HG03135 (cell line): ENCODE measurements at regions not wholly inside any gene's neighbourhood (a gene's known extent, or its start where the extent isn't known, plus 50 kb on each side); places are given as distances from the start of the nearest gene placed in this dataset.
A peak's percentile ranks its signal among the peaks of the same experiment; 100 is the strongest.

Source experiments
- ATAC-seq: cut with Tn5 transposase; IDR thresholded peaks from one replicate; pipeline ENCODE4 v1.9.1; 2021; ENCODE audit warnings: mild to moderate bottlenecking, moderate library complexity; ENCODE audit not compliant: unreplicated experiment

DNA sequence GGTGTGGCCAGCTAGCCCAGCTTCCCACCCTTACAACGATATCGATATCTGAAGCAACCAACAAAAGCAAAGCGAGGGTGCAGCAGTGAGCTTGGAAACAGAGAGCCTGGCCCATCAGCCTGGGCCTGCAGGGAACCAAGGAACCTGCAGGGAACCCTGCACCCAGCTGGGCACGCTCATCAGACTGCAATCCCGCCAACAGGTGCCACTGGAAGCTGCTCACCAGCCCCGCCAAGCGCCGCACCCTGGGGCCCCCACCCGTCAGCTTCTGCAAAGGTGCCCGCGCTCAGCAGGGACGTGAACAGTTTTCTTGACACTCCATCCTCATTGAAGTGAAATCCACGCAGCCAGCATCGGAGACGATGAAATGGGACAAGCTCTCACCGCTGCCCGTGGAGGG lies 250.7 kb downstream of the RBFOX3 start:
- ATAC-seq: no peak

DNA sequence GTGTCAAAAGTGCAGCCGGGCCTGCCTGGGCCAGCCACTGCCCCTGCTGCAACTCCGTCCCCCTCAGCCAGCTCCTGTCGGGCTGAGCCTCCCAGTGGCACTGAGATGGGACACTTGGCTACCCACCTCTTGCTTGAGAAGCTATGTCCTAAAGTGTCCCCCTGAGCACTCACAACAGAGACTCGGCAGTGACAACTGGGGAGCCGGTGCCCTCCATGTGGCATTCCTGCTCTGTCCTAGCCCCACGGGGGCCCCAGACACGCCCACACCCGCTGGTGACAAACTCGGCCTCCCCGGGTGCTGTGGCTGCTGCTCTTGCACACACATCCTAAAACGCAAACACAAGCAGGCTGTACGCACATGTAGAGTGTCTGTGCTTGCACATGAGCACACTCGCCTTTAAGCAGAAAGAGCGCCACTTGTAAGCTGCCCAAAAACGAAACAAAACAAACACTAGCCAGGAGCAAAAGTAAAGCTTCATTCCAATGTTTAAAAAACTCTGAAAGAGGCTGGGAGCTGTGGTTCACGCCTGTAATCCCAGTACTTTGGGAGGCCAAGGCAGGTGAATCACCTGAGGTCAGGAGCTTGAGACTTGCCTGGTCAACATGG lies 253.9 kb downstream of the RBFOX3 start:
- ATAC-seq: no peak

DNA sequence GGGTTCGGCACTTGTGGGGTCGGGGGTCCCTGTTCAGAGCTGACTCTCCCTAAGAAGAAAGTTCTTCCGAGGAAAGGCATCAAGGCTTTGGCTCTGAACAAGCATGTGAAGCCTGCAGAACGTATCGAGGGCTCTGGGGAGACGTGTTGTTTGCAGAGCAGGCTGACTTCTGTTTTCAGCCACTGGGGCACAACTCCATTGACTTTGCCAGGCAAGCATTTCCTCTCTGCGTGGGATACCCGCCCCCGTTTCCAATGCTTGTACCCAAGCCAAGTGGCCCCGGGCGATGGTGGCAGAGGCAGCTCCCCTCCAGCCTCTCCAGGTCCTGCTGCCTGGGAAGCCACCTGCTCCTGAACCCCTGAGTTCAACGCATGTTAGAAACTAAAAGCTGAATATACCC lies 255.7 kb downstream of the RBFOX3 start:
- no peak for ATAC-seq

DNA sequence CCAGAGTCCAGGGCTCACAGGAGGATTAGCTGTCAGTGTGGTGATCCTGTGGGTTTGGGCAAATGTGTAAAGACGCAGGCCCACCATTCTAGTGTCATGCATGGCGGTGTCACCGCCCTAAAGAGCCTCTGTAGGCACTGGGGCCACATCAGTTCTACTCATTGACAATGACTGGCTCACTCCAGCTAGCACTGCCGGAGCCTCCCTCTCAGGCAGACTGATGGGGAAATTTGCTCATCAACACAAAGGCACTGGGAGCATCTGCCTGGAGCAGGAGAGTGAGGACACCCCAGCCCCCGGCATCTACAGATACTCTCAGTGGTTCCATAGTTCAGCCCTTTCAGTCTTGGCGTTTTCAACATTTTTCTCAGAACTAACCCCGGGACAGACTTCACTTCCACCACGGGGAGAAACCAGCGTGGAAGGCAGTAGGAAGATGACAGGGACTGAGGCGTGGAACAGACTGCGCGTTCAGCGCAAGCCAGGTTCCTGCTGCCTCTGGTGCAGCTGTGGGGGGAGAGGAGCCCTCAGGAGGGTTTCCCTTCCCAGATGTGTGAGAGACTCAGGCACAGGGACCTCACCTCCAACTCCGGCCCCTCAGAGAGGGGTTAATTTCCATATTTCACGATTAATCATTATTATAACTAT lies 256.6 kb downstream of the RBFOX3 start:
- no peak for ATAC-seq

DNA sequence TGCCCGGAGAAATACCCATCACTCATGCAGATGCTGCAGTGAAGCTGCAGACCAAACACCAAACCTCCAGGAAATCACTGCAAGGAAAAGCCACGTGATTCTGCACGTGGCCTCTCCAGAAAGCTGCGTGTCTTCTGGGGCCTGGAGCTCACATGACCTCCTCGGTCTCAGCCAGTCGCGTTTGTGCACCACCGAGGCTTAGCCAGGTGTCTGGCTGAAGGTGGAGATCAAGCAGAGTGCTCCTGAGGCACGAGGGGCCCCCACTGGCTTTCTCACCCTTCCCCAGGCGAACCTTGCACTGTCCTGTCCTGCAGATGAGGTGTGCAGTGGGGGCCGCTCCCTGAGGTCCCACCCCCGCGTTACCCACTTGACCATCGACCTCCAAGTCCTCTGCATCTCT lies 257.3 kb downstream of the RBFOX3 start:
- ATAC-seq: no peak

DNA sequence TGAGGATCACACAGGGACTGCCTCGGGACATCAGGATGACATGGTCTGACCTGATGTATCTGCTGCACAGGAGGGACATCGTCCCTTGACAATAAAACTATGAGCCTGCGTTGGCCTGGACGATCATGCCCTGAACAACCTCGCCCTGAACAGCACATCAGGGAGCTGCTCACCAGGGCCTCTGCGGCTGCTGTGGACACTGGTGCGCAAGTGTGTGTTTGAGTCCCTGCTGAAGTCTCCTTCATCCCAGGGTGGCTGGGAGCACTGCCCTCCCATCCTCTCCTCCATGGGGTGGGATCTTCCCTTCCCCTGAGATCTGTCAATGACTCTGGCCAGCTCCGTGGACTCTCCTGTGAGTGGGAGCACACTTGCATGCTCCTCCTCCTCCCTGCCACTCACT lies 257.8 kb downstream of the RBFOX3 start:
- no peak for ATAC-seq

DNA sequence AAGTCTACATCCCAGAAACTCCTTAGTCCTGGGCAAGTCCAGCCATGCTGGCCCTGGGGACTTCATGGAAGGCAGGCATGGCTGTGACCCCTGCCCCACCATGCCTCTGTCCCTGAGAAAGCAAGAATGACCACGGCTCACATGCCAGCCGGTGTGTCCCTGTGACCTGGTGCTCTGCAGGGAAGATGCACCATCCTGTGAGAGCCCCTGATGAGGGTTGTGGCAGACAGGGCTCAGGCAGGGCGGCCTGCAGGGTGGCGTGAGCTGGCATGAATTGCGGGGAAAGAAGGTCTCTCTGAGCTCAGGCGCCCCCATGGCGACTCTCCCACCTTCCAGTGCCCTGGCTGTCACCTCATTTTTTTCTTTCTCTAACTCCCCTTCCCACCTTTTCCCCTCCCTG lies 260.3 kb downstream of the RBFOX3 start:
- ATAC-seq: no peak

DNA sequence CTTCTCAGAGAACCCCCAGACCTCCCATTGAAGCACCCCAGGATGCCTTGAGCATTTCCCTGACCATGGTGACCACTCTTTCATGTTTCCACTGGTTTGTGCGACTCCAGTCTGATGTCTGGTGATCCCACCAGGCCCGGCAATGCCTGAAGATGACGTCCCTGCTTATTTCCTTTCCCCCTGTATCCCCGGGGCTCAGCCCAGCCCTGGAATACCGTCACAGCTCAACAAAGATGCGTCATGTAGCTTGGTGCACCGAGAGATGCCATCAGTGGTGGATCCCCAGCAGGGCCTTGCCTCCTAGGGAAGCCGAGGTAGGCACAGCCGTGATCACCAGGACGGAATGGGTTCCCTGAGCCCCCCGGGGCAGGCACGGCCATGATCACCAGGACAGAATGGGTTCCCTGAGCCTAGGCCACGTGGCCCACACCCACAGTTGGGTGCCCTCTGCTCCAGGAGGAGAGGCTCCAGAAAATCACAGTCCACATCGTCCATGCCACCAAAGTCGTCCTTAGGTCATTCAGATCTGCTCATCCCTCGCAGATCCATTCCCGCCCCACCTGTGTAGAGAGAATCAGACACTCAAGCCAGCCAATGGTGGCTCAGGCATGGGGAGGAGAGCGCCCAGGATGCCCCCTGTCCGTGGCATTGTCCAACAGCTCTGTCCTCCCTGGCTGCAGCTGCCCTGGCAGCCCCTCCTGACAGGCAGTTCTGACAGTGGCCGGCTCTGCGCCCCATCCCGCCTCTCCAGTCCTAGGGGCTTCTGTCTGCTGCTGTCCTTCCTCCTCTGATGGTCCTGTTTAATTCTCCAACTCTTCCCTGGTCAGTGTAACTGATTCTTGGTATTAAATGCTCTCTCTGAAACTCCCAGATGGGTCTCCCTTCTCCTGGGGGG lies 261.1 kb downstream of the RBFOX3 start:
- ATAC-seq: no peak

DNA sequence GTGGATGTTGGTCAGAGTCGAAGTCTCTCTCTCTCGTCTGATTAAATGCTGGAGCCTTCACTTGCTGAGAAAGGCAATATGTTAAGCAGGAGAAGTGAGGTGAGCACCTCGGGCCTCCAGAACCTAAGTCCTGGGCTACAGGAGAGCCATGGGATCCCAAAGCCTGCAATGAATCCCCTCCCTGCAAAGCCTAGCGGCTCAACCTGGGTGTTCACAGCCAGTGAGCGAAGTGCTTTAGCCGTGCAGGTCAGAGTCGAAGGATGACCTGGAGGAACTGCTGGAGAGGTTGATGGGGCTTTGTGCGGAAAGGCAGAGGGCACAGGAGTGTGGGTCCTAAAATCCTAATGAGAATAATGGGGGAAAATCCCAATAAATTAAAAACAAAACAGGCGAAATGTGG lies 267.8 kb downstream of the ENGASE start:
- ATAC-seq: no peak

DNA sequence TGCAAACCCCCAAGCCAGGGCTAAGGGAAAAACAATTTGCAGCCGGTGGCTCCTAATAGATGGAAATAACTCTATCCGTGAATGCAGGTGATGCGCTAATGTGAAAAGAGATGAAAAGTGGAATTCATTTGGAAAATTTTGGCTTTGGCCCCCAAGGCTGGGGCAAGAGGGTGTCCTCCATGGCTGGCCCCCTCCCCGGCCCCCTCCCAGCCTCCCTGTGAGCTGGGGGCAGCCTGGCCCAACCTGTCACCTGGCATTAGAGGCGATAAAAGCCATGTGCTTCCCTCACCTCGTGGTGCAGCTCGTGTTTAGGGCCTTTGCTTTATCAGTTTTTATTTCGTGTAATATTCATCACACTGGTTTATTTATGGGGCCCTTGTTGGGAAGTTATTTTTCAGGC lies 267.2 kb downstream of the ENGASE start:
- ATAC-seq: no peak

DNA sequence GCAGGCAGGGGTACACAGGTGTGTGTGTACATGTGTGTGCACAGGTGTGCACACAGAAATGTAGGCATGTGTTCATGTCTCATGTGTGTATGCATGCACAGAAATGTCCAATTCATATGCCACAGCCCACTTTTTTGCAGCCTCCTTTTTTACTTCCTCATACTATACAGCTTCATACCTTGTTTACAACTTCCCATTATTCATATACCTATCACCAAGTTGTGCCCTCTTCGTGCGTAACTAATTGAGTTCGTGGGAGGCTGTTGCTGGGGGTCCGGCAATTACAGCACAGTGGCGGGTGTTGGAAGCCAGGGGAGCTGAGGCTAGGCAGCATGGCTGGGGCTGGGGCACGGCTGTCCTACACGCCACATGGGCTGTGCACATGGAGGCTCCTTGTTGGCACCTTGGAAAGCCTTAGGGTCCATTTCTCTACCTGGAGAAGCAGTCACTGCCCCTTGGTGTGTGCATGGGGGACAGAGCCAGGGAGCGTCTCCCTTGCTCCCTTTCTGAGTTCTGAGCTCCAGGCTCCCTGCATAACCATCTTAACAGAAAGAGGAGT lies 266.7 kb downstream of the ENGASE start:
- no peak for ATAC-seq

DNA sequence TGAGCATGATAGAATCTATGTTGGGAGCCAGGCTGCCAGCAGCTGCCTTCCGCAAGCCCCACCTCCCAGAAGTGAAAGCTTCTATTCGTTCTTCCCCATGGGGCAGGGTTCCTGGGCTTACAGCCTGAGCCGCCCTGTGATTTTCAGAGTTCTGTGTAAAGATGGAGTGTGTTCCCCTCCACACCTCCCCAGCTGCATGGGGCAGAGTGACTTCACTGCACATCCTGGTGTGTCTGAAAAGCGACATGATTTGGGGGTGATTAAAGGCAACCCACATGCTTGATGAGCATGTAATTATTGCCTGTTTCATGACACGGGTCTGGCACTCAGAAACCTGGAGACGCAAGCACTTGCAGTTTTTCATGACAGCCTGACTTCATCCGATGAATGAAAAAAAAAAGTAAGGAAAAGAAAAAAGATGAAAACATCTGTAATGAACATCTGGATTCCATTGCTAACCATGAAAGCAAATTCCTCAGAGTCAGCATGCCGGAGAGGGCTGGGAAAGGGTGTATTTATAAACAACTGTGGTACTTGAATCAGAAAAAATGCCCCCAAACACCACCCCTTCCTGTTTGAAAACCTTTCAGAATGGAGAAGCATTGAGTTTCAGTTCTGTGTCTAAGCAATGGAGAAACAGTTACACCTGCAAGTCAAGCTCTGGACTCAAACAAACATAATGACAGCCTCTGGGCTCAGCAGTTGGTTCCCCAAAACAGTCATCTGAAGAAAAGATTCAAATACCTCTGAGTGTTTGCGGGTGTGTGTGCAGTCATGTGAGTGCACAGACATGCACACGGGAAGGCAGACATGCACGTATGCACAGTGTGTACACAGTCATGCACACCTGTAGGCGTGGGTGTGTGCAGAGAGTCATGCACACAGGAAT lies 266.0 kb downstream of the ENGASE start:
- peak; percentile 74 for ATAC-seq

DNA sequence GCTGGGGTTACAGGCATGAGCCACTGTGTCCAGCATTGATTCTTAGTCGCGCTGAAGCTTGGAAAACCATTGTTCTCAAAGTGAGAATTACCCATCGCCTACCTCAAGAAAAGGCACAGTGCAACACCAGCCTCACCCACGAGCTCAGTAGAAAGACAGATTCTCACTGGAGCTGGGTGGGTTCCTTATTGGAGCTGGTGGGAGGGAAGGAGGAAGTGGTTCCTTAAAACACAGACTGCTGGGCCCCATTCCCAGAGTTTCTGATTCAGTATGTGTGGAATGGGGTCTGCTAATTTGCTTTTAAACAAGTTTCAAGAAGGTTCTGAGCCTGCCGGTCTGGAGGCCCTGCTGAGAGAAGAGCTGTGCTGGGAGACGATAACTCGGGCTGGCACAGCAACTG lies 264.7 kb downstream of the ENGASE start:
- no peak for ATAC-seq

DNA sequence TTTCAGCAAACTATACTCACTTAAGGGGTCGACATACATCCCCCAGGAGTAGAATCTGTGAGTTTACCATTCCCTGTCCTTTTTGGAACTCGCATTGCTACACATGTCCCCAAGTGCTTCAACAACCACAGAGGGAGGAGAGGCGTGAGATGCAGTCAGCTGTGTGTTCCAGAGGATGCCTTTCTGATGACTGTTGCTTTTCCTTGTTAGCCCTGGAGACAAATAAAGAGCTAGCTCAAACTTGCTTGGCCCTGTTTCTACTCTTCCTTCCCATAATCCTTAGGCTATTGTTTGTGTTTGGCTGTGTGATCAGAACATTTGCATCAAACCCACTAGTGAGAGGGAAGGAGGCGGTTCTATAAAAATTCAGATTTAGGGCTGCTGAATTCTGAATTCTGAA lies 264.0 kb downstream of the ENGASE start:
- no peak for ATAC-seq

DNA sequence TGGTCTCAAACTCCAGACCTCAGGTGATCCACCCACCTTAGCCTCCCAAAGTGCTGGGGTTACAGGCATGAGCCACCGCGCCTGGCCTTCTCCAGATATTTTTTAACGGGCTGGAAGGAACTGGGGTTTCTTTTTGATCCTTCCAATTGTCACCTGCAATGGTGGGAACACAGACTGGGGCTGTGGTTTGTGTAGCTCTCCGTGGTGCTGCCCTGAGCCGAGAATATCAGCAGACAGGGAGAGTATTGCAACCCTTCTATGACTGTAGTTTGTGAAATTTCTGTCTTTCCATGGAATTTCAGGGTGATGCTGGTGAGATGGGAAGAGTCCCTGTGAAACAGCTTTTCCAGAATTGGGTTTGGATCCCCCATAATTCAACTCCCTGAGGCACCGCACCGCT lies 263.5 kb downstream of the ENGASE start:
- no peak for ATAC-seq

DNA sequence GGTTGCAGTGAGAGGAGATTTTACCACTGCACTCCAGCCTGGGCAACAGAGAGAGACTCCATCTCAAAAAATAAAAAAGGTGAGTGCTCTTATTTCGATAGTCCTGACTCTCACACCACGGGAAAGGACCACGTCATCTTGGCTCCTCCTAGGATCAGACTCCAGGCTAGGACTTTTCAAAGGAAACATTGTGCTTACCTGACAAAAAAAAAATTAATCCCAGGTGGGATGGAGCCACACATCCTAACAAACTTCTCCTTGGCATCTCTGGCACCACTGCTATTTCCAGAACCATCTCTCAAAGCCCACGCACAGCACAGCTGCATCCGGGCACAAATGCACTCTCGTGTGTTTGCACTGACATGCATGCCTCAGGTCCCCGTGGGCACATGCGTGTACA lies 262.4 kb downstream of the ENGASE start:
- ATAC-seq: no peak

DNA sequence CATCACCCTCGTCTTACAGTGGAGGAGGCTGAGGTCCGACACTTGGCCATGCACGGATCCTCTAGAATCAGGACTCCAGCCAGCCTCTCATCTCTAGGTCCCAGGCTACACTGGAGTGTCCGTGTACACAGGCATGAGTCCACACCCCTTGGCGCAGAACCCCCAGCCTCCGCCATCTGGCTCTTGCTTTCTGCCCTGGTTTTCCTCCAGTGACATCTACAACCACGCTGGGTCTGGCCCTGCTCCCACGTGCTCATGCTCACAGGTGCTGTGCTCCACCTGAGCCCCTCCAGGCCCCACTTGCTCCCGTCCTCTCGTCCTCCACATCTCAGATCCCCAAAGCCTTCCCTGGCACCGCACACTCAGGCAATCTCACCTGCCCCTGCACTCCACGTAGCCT lies 260.8 kb downstream of the ENGASE start:
- no peak for ATAC-seq

DNA sequence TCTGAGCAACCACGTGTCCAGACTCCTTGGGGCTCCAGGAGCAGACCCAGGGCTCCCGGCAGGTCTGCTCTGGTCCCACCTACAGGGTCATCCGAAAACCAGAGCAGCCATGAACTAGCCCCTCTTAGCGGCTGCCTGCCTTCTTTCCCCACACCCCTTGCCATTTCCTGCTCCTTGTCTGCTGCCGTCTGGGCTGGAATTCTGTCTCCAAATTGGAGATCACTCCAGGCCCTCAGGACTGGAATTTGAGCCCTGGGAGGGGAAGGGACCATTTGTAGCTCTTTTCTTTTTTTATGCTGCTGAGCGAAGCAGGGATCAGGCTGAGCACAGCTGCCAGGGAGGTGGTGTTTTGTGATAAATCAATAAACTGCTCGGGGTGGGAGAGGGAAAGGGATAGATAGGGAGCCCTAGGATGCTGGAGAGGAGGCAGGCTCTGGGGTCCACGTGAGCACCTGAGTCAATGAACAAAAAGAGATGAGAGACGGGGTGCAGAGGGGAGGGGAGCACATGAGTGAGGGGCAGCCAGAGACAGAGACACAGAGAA lies 257.5 kb downstream of the ENGASE start:
- ATAC-seq: no peak

DNA sequence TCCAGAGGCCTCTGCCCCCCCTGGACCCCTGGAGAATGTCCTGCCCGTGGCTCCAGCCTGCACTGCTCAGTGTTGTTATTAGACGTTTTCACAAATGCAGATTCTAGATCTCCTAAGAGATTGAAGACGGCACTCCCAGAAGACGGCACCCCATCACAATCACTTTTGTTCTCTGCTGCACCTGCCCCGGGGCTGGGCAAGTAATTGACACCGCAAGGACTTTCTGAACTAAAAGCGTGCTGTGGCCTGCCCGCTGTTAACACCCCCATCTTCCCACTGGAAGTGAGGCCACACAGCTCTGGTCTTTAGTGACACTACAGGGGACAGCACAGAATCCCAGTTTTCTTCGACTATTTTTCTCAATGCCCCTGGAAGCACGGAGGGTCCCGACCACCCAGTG lies 256.9 kb downstream of the ENGASE start:
- ATAC-seq: no peak

DNA sequence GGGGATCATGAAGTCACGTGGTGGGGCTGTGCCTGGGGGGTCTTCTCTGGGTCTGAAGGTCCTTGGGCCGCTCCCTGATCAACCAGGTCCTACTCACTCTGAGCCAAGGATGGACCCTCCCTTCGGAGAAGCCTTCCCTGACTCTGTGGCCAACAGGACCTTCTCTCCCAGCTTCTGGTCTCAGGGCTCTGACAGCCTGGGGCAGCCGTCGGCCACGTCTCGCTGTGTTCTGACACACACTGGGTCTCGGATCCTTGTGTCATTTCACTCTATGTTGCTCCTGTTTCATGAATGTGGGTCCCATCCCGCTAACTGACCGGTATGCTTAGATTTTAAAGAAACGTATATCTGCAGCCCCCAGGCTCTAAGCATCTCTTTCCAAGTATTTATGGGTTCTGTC lies 256.1 kb downstream of the ENGASE start:
- ATAC-seq: no peak

DNA sequence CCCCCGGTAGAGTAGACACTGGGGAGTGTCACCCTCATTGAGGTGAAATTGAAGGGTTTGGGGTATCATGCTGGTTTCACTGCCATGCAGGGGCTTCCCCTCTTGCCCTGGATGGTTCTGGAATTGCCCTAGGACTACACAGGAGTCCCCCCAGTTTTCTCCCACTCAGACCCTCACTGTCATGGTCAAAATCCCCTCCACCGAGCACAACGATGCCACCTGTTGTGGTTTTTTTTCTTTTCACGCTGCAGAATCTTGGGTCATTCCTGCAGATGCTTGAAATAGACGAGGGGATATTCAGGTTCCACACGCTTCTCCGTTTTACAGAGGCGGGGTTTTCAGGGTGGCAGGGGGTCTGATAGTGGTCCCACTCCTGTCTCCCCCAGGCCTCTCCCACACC lies 255.6 kb downstream of the ENGASE start:
- ATAC-seq: no peak
